H9 (cell line): ENCODE measurements at regions not wholly inside any gene's neighbourhood (a gene's known extent, or its start where the extent isn't known, plus 50 kb on each side); places are given as distances from the start of the nearest gene placed in this dataset.

Experiments
- DNase-seq: peaks from one replicate; pipeline ENCODE4 v3.0.0-alpha.2; 2017
- H2AFZ ChIP-seq: one replicate; pipeline ENCODE4 v1.6.1; 2013; ENCODE audit warnings: mild to moderate bottlenecking, low read length, control low read depth, moderate library complexity
- H2AK5ac ChIP-seq: 2 replicates; pipeline ENCODE4 v1.6.1; 2013; ENCODE audit warnings: low read length, control low read depth, mixed read lengths; ENCODE audit not compliant: insufficient read length
- H2BK120ac ChIP-seq: one replicate; pipeline ENCODE4 v1.6.1; 2013; ENCODE audit warnings: low read depth, mild to moderate bottlenecking, low read length, control low read depth, inconsistent platforms; ENCODE audit not compliant: poor library complexity, severe bottlenecking
- H2BK12ac ChIP-seq: 2 replicates; pipeline ENCODE4 v1.6.1; 2013; ENCODE audit warnings: low read length, control low read depth, mixed read lengths, low read depth; ENCODE audit not compliant: insufficient read length
- H2BK15ac ChIP-seq: 2 replicates; pipeline ENCODE4 v1.6.1; 2013; ENCODE audit warnings: low read depth, low read length, control low read depth
- H2BK20ac ChIP-seq: one replicate; pipeline ENCODE4 v1.6.1; 2013; ENCODE audit warnings: low read depth, mild to moderate bottlenecking, low read length, control low read depth, inconsistent platforms; ENCODE audit not compliant: poor library complexity, severe bottlenecking
- H2BK5ac ChIP-seq: 2 replicates; pipeline ENCODE4 v1.6.1; 2013; ENCODE audit warnings: low read length, control low read depth, mixed read lengths; ENCODE audit not compliant: insufficient read length
- H3K14ac ChIP-seq: 2 replicates; pipeline ENCODE4 v1.6.1; 2013; ENCODE audit warnings: low read length, control low read depth; ENCODE audit not compliant: insufficient read depth
- H3K18ac ChIP-seq: 2 replicates; pipeline ENCODE4 v1.6.1; 2013; ENCODE audit warnings: low read depth, mild to moderate bottlenecking, mixed read lengths, low read length, control low read depth; ENCODE audit not compliant: insufficient read length
- H3K23ac ChIP-seq: 2 replicates; pipeline ENCODE4 v1.6.1; 2013; ENCODE audit warnings: low read length, control low read depth, mixed read lengths, low read depth; ENCODE audit not compliant: insufficient read length
- H3K23me2 ChIP-seq: 2 replicates; pipeline ENCODE4 v1.6.1; 2013; ENCODE audit warnings: low read depth, mild to moderate bottlenecking, mixed read lengths, low read length, control low read depth; ENCODE audit not compliant: insufficient read length, poor library complexity, severe bottlenecking
- H3K27ac ChIP-seq: 2 replicates; pipeline ENCODE4 v1.5.1; 2013; ENCODE audit warnings: low read length, control low read depth, mixed read lengths, low read depth; ENCODE audit not compliant: insufficient read length
- H3K27me3 ChIP-seq: 2 replicates; pipeline ENCODE4 v1.6.1; 2013; ENCODE audit warnings: low read length, control low read depth, inconsistent platforms; ENCODE audit not compliant: insufficient read depth
- H3K4ac ChIP-seq: 2 replicates; pipeline ENCODE4 v1.6.1; 2013; ENCODE audit warnings: low read depth, mild to moderate bottlenecking, control low read depth, inconsistent platforms, low read length, moderate library complexity
- H3K4me1 ChIP-seq: 2 replicates; pipeline ENCODE4 v1.6.1; 2013; ENCODE audit warnings: low read length, control low read depth, inconsistent platforms; ENCODE audit not compliant: insufficient read depth
- H3K4me2 ChIP-seq: 2 replicates; pipeline ENCODE4 v1.6.1; 2013; ENCODE audit warnings: low read length, control low read depth, mixed read lengths; ENCODE audit not compliant: insufficient read length, insufficient read depth
- H3K56ac ChIP-seq: 2 replicates; pipeline ENCODE4 v1.6.1; 2013; ENCODE audit warnings: low read depth, mild to moderate bottlenecking, mixed read lengths, low read length, control low read depth; ENCODE audit not compliant: insufficient read length
- H3K79me1 ChIP-seq: 2 replicates; pipeline ENCODE4 v1.6.1; 2013; ENCODE audit warnings: low read depth, mild to moderate bottlenecking, moderate library complexity, low read length, control low read depth, inconsistent platforms; ENCODE audit not compliant: insufficient read depth, poor library complexity, severe bottlenecking
- H3K79me2 ChIP-seq: 2 replicates; pipeline ENCODE4 v1.6.1; 2013; ENCODE audit warnings: low read length, control low read depth, inconsistent platforms; ENCODE audit not compliant: insufficient read depth
- H3K9ac ChIP-seq: 2 replicates; pipeline ENCODE4 v1.6.1; 2013; ENCODE audit warnings: low read length, control low read depth, mixed read lengths; ENCODE audit not compliant: insufficient read length; ENCODE audit errors: extremely low read depth
- H3K9me3 ChIP-seq: one replicate; pipeline ENCODE4 v1.6.1; 2013; ENCODE audit warnings: low read depth, low read length, inconsistent platforms; ENCODE audit not compliant: control insufficient read depth
- H3T11ph ChIP-seq: one replicate; pipeline ENCODE4 v1.6.1; 2013; ENCODE audit warnings: mild to moderate bottlenecking, low read length, control low read depth, inconsistent platforms
- H4K20me1 ChIP-seq: one replicate; pipeline ENCODE4 v1.6.1; 2013; ENCODE audit not compliant: control insufficient read depth, insufficient read length, insufficient read depth
- H4K5ac ChIP-seq: 2 replicates; pipeline ENCODE4 v1.6.1; 2013; ENCODE audit warnings: low read depth, mild to moderate bottlenecking, mixed read lengths, low read length, control low read depth; ENCODE audit not compliant: insufficient read length
- H4K8ac ChIP-seq: replicated peaks from 2 replicates; pipeline ENCODE4 v1.6.1; 2013; ENCODE audit warnings: low read length, control low read depth, mixed read lengths, low read depth; ENCODE audit not compliant: insufficient read length
- H4K91ac ChIP-seq: 2 replicates; pipeline ENCODE4 v1.6.1; 2013; ENCODE audit warnings: low read depth, mild to moderate bottlenecking, moderate library complexity, mixed read lengths, low read length, control low read depth; ENCODE audit not compliant: insufficient read length
- H3K27ac Mint-ChIP-seq, 3 experiments: 2 replicates in 2 of 3; 3 replicates in 1 of 3; pipeline ENCODE4 v1.8.0; 2020 to 2021; ENCODE audit warnings: mixed read lengths in 3 of 3, mild to moderate bottlenecking in 1 of 3, moderate library complexity in 1 of 3
- H3K27me3 Mint-ChIP-seq: 2 replicates; pipeline ENCODE4 v1.8.0; 2021; ENCODE audit warnings: low read depth, mild to moderate bottlenecking, moderate library complexity, mixed read lengths
- H3K36me3 Mint-ChIP-seq, 3 experiments: 2 replicates in 2 of 3; 3 replicates in 1 of 3; pipeline ENCODE4 v1.8.0; 2020 to 2021; ENCODE audit warnings: low read depth in 3 of 3, mixed read lengths in 3 of 3; ENCODE audit not compliant: insufficient read depth in 1 of 3
- H3K4me1 Mint-ChIP-seq, 2 experiments: 2 replicates each; pipeline ENCODE4 v1.8.0; 2020; ENCODE audit warnings: mixed read lengths in 2 of 2
- H3K4me3 Mint-ChIP-seq, 2 experiments: 2 replicates in 1 of 2; 3 replicates in 1 of 2; pipeline ENCODE4 v1.8.0; 2020 to 2021; ENCODE audit warnings: mild to moderate bottlenecking in 2 of 2, mixed read lengths in 2 of 2, moderate library complexity in 1 of 2
- H3K9me3 Mint-ChIP-seq, 2 experiments: 2 replicates in 1 of 2; 3 replicates in 1 of 2; pipeline ENCODE4 v1.8.0; 2020; ENCODE audit warnings: mild to moderate bottlenecking in 2 of 2, mixed read lengths in 2 of 2, moderate library complexity in 1 of 2
- CTCF ChIP-seq: fragments of 200-600 bp; sonication (generic); conservative IDR thresholded peaks from 3 replicates; pipeline ENCODE4 v1.8.0; 2021; ENCODE audit warnings: antibody characterized with exemption, mild to moderate bottlenecking
- WGBS: extraction: QIAGEN DNeasy Blood & Tissue Kit; methylation state at CpG from one replicate; pipeline ENCODE4 v1.1.7; 2013; ENCODE audit warnings: missing lambda C conversion rate, low lambda C conversion rate, mixed read lengths; ENCODE audit not compliant: insufficient read length; ENCODE audit errors: extremely low coverage; 5-methylcytosine and 5-hydroxymethylcytosine counted together

DNA sequence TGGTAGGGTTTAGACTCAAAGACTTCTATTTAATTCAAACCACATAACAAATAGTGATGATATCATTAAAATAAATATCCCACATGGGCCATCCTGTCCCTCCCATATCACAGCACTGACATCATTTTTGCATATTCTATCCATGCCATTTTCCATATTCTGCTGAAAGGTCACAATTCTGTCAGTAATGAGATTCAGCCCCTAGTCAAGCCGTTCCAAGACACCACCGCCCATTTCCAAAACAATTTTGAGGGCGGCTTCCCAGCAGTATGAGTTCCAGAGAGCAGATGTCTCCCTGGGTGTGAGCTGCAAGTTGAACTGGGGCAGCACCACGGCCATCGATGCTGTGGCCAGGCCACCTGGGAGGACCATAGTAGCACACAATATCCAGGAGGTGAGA, 65.1 kb upstream of the PLEKHG1 start:
- Histone ChIP-seq H3K4me1 (no peaks in the 10 kb centered on the region), H3K4ac (no peak overlapping the region), H3T11ph (no peak overlapping the region), H3K14ac (no peak overlapping the region), H3K79me2 (no peaks in the 10 kb centered on the region), H4K8ac (no peak overlapping the region), H3K4me2 (no peak overlapping the region), H2BK5ac (no peak overlapping the region), H3K27me3 (no peaks in the 10 kb centered on the region), H2AFZ (no peak overlapping the region), H3K79me1 (no peaks in the 10 kb centered on the region), H3K27ac (no peak overlapping the region), H3K23me2 (no peaks in the 10 kb centered on the region), H2BK20ac (no peak overlapping the region), H3K9me3 (no peaks in the 10 kb centered on the region), H4K5ac (no peak overlapping the region), H4K20me1 (no peaks in the 10 kb centered on the region), H4K91ac (no peak overlapping the region), H3K9ac (no peak overlapping the region), H2AK5ac (no peak overlapping the region), H2BK12ac (no peak overlapping the region), H2BK120ac (no peak overlapping the region), H3K23ac (no peak overlapping the region), H3K18ac (no peak overlapping the region), H3K56ac (no peak overlapping the region), H2BK15ac (no peak overlapping the region)
- no peak overlapping the region for H3K4me3 Mint-ChIP-seq
- H3K4me1 Mint-ChIP-seq: no peaks in the 10 kb centered on the region
- DNase-seq: no peak
- H3K27me3 Mint-ChIP-seq: peaks cover 12% of the 10 kb centered on the region
- 0 out of 7 replicates have a peak, but pooled peaks cover 0 to 5% (median 0%) of the 10 kb centered on the region in 3 experiments for H3K36me3 Mint-ChIP-seq
- no CpG with 5 or more reads among the region's 5 CpGs for WGBS
- peaks cover 3 to 12% of the 10 kb centered on the region in 2 experiments; a peak in 3 of 5 replicates for H3K9me3 Mint-ChIP-seq
- H3K27ac Mint-ChIP-seq: no peak overlapping the region
- TF ChIP-seq CTCF: no peak
